Breast epithelium (tissue), 4 donors: ENCODE measurements at regions not wholly inside any gene's neighbourhood (a gene's known extent, or its start where the extent isn't known, plus 50 kb on each side); places are given as distances from the start of the nearest gene placed in this dataset.
A peak's percentile ranks its signal among the peaks of the same experiment; 100 is the strongest.

Experiments used
- DNase-seq, 2 donors: peaks; one replicate each; pipeline ENCODE4 v3.0.0-alpha.2; 2019; ENCODE audit warnings: low spot score in 2 of 2
- H3K27ac ChIP-seq, 2 donors: fragments of 200-600 bp; sonication (generic) in 1 of 2; one replicate each; pipeline ENCODE4 v1.5.1; 2016 to 2019; ENCODE audit warnings: mild to moderate bottlenecking in 1 of 2
- H3K27me3 ChIP-seq, 2 donors: fragments of 200-600 bp; sonication (generic) in 1 of 2; one replicate each; pipeline versions ENCODE4 v1.5.1 to v1.6.0; 2017 to 2019; ENCODE audit warnings: control low read depth in 1 of 2, mild to moderate bottlenecking in 1 of 2
- H3K36me3 ChIP-seq: fragments of 200-600 bp; one replicate; pipeline ENCODE4 v1.5.1; 2019
- H3K4me1 ChIP-seq, 2 donors: fragments of 200-600 bp; sonication (generic); one replicate each; pipeline ENCODE4 v1.5.1; 2016 to 2019; ENCODE audit warnings: control low read depth in 1 of 2
- H3K4me3 ChIP-seq, 3 donors: fragments of 200-600 bp; sonication (generic); 1 replicate in 2 of 3; 2 replicates in 1 of 3; pipeline ENCODE4 v1.5.1; 2016 to 2019; ENCODE audit warnings: mild to moderate bottlenecking in 3 of 3, moderate library complexity in 2 of 3
- H3K9me3 ChIP-seq, 2 donors: fragments of 200-600 bp; sonication (generic) in 1 of 2; one replicate each; pipeline ENCODE4 v1.5.1; 2016 to 2019; ENCODE audit warnings: control low read depth in 1 of 2
- POLR2A ChIP-seq: fragments of 450-650 bp; IDR thresholded peaks from one replicate; pipeline ENCODE4 v1.6.1; 2016; ENCODE audit warnings: antibody characterized with exemption, mild to moderate bottlenecking, moderate library complexity
- POLR2AphosphoS5 ChIP-seq, 3 donors: sonication (generic); formaldehyde crosslinking; IDR thresholded peaks; one replicate each; pipeline ENCODE4 v1.6.1; 2017; ENCODE audit warnings: antibody characterized with exemption in 3 of 3
- intact Hi-C: fragments of 100-400 bp; cut with DNase I; formaldehyde crosslinking; loops from one replicate; pipeline ENCODE4 v1.15.1; 2023; ENCODE audit warnings: low total_unique reads
- TF ChIP-seq, protein P1 (sequence below), 3 donors: fragments of 450-650 bp; IDR thresholded peaks; one replicate each; pipeline ENCODE4 v1.5.1; 2016 to 2017; ENCODE audit warnings: antibody characterized with exemption in 3 of 3, mild to moderate bottlenecking in 3 of 3, moderate library complexity in 3 of 3

GRCh38 chr12:91326058-91327027 lies 143.7 kb upstream of the DCN start:
- Histone ChIP-seq H3K4me1 (no peaks in the 10 kb centered on the region), H3K9me3 (no peaks in the 10 kb centered on the region), H3K36me3 (no peaks in the 10 kb centered on the region), H3K4me3 (peak overlapping the region in 2 of 3 donors; percentile 2 to 27), H3K27me3 (no peaks in the 10 kb centered on the region), H3K27ac (peak overlapping the region; percentile 24 to 61)
- TF ChIP-seq POLR2A (no peak), POLR2AphosphoS5 (IDR thresholded peaks at IDR 0.05) (peak in 1 of 3 donors; percentile 6)
- TF ChIP-seq, protein P1, sequence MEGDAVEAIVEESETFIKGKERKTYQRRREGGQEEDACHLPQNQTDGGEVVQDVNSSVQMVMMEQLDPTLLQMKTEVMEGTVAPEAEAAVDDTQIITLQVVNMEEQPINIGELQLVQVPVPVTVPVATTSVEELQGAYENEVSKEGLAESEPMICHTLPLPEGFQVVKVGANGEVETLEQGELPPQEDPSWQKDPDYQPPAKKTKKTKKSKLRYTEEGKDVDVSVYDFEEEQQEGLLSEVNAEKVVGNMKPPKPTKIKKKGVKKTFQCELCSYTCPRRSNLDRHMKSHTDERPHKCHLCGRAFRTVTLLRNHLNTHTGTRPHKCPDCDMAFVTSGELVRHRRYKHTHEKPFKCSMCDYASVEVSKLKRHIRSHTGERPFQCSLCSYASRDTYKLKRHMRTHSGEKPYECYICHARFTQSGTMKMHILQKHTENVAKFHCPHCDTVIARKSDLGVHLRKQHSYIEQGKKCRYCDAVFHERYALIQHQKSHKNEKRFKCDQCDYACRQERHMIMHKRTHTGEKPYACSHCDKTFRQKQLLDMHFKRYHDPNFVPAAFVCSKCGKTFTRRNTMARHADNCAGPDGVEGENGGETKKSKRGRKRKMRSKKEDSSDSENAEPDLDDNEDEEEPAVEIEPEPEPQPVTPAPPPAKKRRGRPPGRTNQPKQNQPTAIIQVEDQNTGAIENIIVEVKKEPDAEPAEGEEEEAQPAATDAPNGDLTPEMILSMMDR (IDR thresholded peaks at IDR 0.05) = peak; percentile 50 to 69 (median 51)
- DNase-seq = no peak
- intact Hi-C loops = no loop called here

GRCh38 chr12:91320999-91321398 lies 138.4 kb upstream of the DCN start:
- no peaks in the 10 kb centered on the region for H3K27me3 ChIP-seq
- no peaks in the 10 kb centered on the region for H3K9me3 ChIP-seq
- intact Hi-C loops = no loop called here
- no peaks in the 10 kb centered on the region for H3K4me1 ChIP-seq
- no peak for DNase-seq
- H3K36me3 ChIP-seq = no peaks in the 10 kb centered on the region
- H3K4me3 ChIP-seq = no peak overlapping the region
- TF ChIP-seq POLR2A (no peak), POLR2AphosphoS5 (IDR thresholded peaks at IDR 0.05) (no peak)
- TF ChIP-seq, protein P1 (IDR thresholded peaks at IDR 0.05) = no peak
- H3K27ac ChIP-seq = no peak overlapping the region

- Histone ChIP-seq H3K36me3 (no peaks in the 10 kb centered on the region), H3K27ac (no peak overlapping the region), H3K4me3 (no peak overlapping the region), H3K9me3 (no peaks in the 10 kb centered on the region), H3K4me1 (no peaks in the 10 kb centered on the region), H3K27me3 (no peaks in the 10 kb centered on the region)
- no peak for DNase-seq
- no peak for TF ChIP-seq POLR2AphosphoS5 (IDR thresholded peaks at IDR 0.05)
- TF ChIP-seq POLR2A = no peak
- TF ChIP-seq, protein P1 (IDR thresholded peaks at IDR 0.05) = no peak
- intact Hi-C loops = no loop called here
These were observed 136.6 kb upstream of the DCN start for GRCh38 chr12:91319071-91319760.

- DNase-seq = no peak
- Histone ChIP-seq H3K36me3 (no peaks in the 10 kb centered on the region), H3K4me3 (no peak overlapping the region), H3K4me1 (no peaks in the 10 kb centered on the region), H3K27ac (peak overlapping the region in 1 of 2 donors; percentile 14), H3K27me3 (no peaks in the 10 kb centered on the region), H3K9me3 (no peaks in the 10 kb centered on the region)
- intact Hi-C loops = no loop called here
- TF ChIP-seq POLR2A (no peak), POLR2AphosphoS5 (IDR thresholded peaks at IDR 0.05) (no peak)
- TF ChIP-seq, protein P1 (IDR thresholded peaks at IDR 0.05) = no peak
These were observed 134.7 kb upstream of the DCN start for GRCh38 chr12:91317306-91317705.

DNA sequence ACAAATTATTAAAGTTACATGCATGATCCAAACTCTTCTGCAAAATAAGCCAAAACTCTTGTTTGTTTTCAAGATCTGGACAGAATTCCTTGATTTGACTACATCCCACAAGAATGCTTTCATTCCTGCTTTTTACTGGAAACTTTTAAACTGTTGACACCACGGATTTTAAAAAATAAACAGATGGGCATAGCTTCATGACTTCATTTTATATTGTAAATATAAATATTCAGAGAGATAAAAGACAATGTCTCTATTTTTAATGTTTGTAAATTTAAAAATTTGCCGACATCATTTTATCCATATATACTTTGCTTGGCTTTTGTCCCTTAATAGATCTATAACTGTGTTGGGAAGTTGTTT lies 134.3 kb upstream of the DCN start:
- no peak for DNase-seq
- Histone ChIP-seq H3K36me3 (no peaks in the 10 kb centered on the region), H3K27ac (peak overlapping the region in 1 of 2 donors; percentile 14), H3K4me3 (no peak overlapping the region), H3K27me3 (no peaks in the 10 kb centered on the region), H3K4me1 (no peaks in the 10 kb centered on the region), H3K9me3 (no peaks in the 10 kb centered on the region)
- intact Hi-C loops = no loop called here
- TF ChIP-seq, protein P1 (IDR thresholded peaks at IDR 0.05) = no peak
- TF ChIP-seq POLR2AphosphoS5 (IDR thresholded peaks at IDR 0.05) (no peak), POLR2A (no peak)
